MM.1S (cell line): ENCODE measurements at regions not wholly inside any gene's neighbourhood (a gene's known extent, or its start where the extent isn't known, plus 50 kb on each side); places are given as distances from the start of the nearest gene placed in this dataset.

Experiments used
- DNase-seq: peaks from one replicate; pipeline ENCODE4 v3.0.0-alpha.2; 2015
- H2AFZ ChIP-seq: fragments of 300-600 bp; sonication (generic); 2 replicates; pipeline ENCODE4 v1.6.0; 2016; ENCODE audit warnings: antibody characterized with exemption, low read length
- H3F3A ChIP-seq: fragments of 300-600 bp; sonication (generic); 2 replicates; pipeline ENCODE4 v1.6.1; 2016; ENCODE audit warnings: mild to moderate bottlenecking, antibody characterized with exemption, low read length, moderate library complexity, mixed read lengths; ENCODE audit not compliant: insufficient read depth
- H3K27ac ChIP-seq: fragments of 300-600 bp; sonication (generic); 2 replicates; pipeline ENCODE4 v1.5.1; 2016; ENCODE audit warnings: mild to moderate bottlenecking, low read length
- H3K27me3 ChIP-seq: fragments of 300-600 bp; sonication (generic); replicated peaks from 2 replicates; pipeline ENCODE4 v1.6.0; 2016; ENCODE audit warnings: low read length; ENCODE audit not compliant: insufficient read depth
- H3K36me3 ChIP-seq: fragments of 300-600 bp; sonication (generic); replicated peaks from 2 replicates; pipeline ENCODE4 v1.6.1; 2016; ENCODE audit warnings: mild to moderate bottlenecking, low read length, mixed read lengths; ENCODE audit not compliant: insufficient read depth
- H3K4me1 ChIP-seq: fragments of 300-600 bp; sonication (generic); 2 replicates; pipeline ENCODE4 v1.6.1; 2016; ENCODE audit warnings: low read length, mixed read lengths
- H3K4me2 ChIP-seq: fragments of 300-600 bp; sonication (generic); 2 replicates; pipeline ENCODE4 v1.6.0; 2016; ENCODE audit warnings: low read depth, low read length
- H3K4me3 ChIP-seq: fragments of 300-600 bp; sonication (generic); 2 replicates; pipeline ENCODE4 v1.5.1; 2016; ENCODE audit warnings: low read length, mixed read lengths
- H3K79me2 ChIP-seq: fragments of 300-600 bp; sonication (generic); 2 replicates; pipeline ENCODE4 v1.6.1; 2016; ENCODE audit warnings: mixed run types, low read length, mixed read lengths
- H3K9ac ChIP-seq: fragments of 300-600 bp; sonication (generic); 2 replicates; pipeline ENCODE4 v1.6.1; 2016; ENCODE audit warnings: low read length, mixed read lengths
- H3K9me2 ChIP-seq: fragments of 300-600 bp; sonication (generic); replicated peaks from 2 replicates; pipeline ENCODE4 v1.6.1; 2016; ENCODE audit warnings: mild to moderate bottlenecking, low read length, mixed read lengths; ENCODE audit not compliant: insufficient read depth
- H3K9me3 ChIP-seq: fragments of 300-600 bp; sonication (generic); replicated peaks from 2 replicates; pipeline ENCODE4 v1.6.1; 2016; ENCODE audit warnings: mild to moderate bottlenecking, low read length, mixed read lengths; ENCODE audit not compliant: insufficient read depth
- H4K20me1 ChIP-seq: fragments of 300-600 bp; sonication (generic); 2 replicates; pipeline ENCODE4 v1.6.1; 2016; ENCODE audit warnings: mild to moderate bottlenecking, low read length, moderate library complexity, mixed read lengths; ENCODE audit not compliant: insufficient read depth
- EZH2 ChIP-seq: fragments of 300-600 bp; sonication (generic); optimal IDR thresholded peaks from 2 replicates; pipeline ENCODE3; 2017; ENCODE audit warnings: low read depth, mild to moderate bottlenecking, antibody characterized with exemption, low read length, mixed read lengths
- EZH2phosphoT487 ChIP-seq: fragments of 300-600 bp; sonication (generic); IDR thresholded peaks from 2 replicates; pipeline ENCODE4 v1.6.1; 2018; ENCODE audit warnings: antibody characterized with exemption, low read length
- TF ChIP-seq, protein P1 (sequence below): fragments of 300-600 bp; sonication (generic); IDR thresholded peaks from 2 replicates; pipeline ENCODE4 v1.5.1; 2016; ENCODE audit warnings: antibody characterized with exemption, low read length, mixed read lengths

DNA sequence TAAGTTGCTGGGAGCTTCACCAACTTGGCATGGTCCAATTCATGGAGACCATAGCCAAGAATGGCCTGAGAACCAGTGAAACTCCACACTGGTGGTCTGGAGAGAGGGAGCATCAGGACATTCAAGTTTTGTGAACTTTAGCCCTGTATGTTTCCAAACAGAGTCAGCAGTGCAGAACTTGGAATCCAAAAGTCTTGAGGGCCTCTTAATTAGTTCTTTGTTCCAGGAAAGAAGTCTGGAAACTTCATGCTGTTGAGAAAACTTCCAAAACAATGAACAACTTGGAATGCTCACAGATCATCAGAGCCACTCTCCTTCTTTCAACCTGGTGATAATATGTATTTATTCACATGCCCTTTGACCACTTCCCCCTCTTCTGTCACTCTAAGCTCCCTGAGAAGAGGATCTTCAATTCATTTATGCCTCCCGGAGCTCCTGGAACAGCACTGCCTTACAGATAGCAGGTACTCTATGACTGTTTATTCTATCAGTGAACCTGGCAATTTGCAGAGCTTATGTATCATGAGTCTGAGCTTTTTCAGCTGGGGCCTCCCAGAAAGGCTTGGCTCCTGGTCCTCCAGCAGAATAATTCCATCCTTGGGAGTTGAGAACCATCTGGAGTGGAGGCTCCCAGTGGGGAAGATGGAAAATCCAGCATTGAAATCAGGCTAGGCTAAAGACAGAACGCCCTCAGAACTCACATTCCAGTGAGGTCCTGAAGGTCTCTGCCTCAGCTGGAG, 191.4 kb downstream of the KTN1 start:
- TF ChIP-seq, protein P1, sequence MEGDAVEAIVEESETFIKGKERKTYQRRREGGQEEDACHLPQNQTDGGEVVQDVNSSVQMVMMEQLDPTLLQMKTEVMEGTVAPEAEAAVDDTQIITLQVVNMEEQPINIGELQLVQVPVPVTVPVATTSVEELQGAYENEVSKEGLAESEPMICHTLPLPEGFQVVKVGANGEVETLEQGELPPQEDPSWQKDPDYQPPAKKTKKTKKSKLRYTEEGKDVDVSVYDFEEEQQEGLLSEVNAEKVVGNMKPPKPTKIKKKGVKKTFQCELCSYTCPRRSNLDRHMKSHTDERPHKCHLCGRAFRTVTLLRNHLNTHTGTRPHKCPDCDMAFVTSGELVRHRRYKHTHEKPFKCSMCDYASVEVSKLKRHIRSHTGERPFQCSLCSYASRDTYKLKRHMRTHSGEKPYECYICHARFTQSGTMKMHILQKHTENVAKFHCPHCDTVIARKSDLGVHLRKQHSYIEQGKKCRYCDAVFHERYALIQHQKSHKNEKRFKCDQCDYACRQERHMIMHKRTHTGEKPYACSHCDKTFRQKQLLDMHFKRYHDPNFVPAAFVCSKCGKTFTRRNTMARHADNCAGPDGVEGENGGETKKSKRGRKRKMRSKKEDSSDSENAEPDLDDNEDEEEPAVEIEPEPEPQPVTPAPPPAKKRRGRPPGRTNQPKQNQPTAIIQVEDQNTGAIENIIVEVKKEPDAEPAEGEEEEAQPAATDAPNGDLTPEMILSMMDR, result no peak
- TF ChIP-seq EZH2 (no peak), EZH2phosphoT487 (no peak)
- Histone ChIP-seq H3K4me3 (no peak overlapping the region), H2AFZ (no peak overlapping the region), H4K20me1 (no peaks in the 10 kb centered on the region), H3K9ac (no peak overlapping the region), H3K9me2 (no peaks in the 10 kb centered on the region), H3K9me3 (no peaks in the 10 kb centered on the region), H3K4me2 (no peak overlapping the region), H3K27me3 (no peaks in the 10 kb centered on the region), H3F3A (no peaks in the 10 kb centered on the region), H3K79me2 (no peaks in the 10 kb centered on the region), H3K36me3 (no peaks in the 10 kb centered on the region), H3K4me1 (no peaks in the 10 kb centered on the region), H3K27ac (no peak overlapping the region)
- DNase-seq, result no peak

DNA sequence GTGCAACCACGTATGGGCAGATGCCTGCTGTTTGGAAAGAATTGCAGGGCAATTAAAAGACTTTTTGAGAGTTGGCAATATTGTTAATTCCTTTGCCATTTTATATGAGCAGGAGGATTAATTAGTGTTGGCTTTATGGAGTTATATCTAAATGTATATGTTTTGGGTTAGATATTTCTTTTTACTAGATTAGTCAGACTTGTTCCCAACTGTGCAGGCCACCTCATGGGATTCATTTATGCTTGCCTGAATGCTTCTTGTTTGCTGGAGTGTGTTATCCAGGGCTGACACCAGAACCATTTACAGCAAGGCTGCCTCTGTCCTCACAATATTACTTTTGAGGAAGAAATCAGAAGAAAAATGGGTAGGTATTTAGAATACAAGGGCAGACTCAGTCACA, 192.5 kb downstream of the KTN1 start:
- Histone ChIP-seq H3K4me2 (no peak overlapping the region), H2AFZ (no peak overlapping the region), H3K9me3 (no peaks in the 10 kb centered on the region), H3K27me3 (no peaks in the 10 kb centered on the region), H3K4me1 (no peaks in the 10 kb centered on the region), H3K9me2 (no peaks in the 10 kb centered on the region), H3K36me3 (no peaks in the 10 kb centered on the region), H3K9ac (no peak overlapping the region), H3K4me3 (no peak overlapping the region), H3K27ac (no peak overlapping the region), H3F3A (no peaks in the 10 kb centered on the region), H3K79me2 (no peaks in the 10 kb centered on the region), H4K20me1 (no peaks in the 10 kb centered on the region)
- TF ChIP-seq, protein P1, result no peak
- TF ChIP-seq EZH2phosphoT487, result no peak
- DNase-seq, result no peak

DNA sequence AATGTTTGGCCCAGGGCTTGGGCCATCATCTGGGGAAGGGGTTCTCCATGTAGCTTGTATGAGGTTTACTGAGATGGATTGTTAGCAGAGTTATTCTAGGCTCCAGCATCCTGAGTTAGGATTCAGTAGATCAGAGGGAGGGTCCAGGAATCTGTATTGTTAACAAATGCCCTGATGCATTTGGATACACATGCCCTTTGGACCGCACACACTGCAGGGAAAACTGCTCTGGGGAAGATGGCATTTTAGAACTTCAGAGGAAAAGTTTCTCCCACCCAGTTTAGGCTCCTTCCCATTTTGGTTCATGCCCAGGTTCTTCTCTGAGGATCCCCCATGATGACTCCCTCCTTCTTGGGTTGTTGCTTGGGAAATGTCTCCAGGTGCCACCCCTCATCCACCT, 193.3 kb downstream of the KTN1 start:
- no peak for DNase-seq
- no peaks in the 10 kb centered on the region for H3K27me3 ChIP-seq
- no peak overlapping the region for H3K27ac ChIP-seq
- no peaks in the 10 kb centered on the region for H3F3A ChIP-seq
- H3K79me2 ChIP-seq, result no peaks in the 10 kb centered on the region
- H3K4me1 ChIP-seq, result no peaks in the 10 kb centered on the region
- no peak overlapping the region for H3K4me3 ChIP-seq
- TF ChIP-seq, protein P1, result no peak
- TF ChIP-seq EZH2 (no peak), EZH2phosphoT487 (no peak)
- H3K9me2 ChIP-seq, result no peaks in the 10 kb centered on the region
- no peaks in the 10 kb centered on the region for H3K9me3 ChIP-seq
- H3K9ac ChIP-seq, result no peak overlapping the region
- no peaks in the 10 kb centered on the region for H4K20me1 ChIP-seq
- H3K4me2 ChIP-seq, result no peak overlapping the region
- no peak overlapping the region for H2AFZ ChIP-seq
- no peaks in the 10 kb centered on the region for H3K36me3 ChIP-seq
